HG03045 (cell line): ENCODE measurements at regions not wholly inside any gene's neighbourhood (a gene's known extent, or its start where the extent isn't known, plus 50 kb on each side); places are given as distances from the start of the nearest gene placed in this dataset.

Experiments
- ATAC-seq: cut with Tn5 transposase; IDR thresholded peaks from one replicate; pipeline ENCODE4 v1.9.1; 2021; ENCODE audit warnings: mild to moderate bottlenecking, moderate library complexity; ENCODE audit not compliant: unreplicated experiment

DNA sequence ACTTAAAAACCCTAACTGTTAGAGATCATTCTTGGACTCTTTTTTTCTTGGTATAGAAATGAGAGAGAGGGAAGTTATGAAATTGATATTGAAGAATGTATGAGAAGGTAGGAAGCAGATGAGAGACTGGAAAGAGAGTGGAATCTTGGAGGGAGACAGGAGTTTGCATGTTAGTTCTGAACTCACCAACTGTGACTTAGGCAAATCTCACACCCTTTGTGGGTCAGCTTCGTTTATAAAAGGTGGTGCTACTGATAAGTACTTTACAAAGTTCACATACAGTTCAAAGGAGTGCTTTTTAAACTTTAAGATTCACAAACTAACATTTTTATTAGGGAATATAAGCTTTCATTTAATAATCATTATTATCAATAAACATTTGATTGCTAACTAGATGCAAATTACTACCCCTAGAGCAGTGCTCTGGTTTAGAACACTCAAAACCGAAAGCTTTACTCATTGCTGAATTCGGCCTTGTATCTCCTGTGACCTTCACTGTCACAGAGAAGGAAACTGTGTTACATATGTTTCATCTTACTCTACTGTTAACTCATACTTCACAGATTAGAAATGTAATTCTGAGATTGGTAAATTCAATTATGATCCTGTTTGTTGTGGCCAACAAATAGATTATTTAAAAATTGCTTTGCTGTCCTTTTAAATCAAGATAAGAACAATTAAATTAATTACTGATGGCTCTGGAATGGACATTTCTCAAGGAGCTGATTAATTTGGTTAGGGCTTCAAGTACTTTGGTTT lies 143.2 kb downstream of the RMI1 start:
- ATAC-seq, result peak; percentile 96

DNA sequence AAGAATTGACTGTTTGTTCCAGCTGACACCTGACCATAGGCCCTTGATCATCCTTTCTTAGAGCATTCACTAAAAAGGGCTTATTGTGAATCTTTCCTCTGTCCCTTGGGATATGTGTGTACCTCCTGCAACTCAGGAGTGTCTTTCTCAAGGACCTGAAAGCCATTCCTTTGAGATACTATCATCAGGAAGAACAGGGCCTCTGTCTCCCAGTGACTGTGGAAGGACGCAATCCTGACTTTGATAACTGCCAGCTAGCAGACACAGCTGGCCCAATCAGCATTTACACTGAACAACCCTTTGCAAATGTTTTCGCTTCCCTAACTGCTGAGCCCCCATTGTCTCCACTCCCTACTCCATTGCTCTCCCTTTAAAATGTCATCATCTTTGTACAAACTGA lies 144.4 kb downstream of the RMI1 start:
- no peak for ATAC-seq

DNA sequence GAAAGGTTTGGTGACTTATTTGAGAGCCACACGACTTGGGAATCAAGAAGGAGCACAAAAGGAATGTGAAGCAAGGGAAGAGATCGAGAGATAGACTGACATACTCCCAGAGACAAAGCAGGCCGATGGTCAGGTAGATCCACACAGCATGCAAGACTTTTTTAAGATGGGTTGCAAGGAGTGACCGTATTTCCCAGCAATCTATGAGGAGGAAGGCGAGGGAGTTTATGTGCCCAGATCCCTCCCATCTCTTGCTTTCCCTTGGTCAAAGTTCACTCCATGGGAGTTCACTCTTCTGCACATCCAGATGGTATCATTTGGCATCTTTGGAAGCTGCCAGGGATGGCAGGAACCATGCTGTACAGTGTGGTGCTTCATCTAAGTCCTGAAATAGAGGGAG lies 148.9 kb downstream of the RMI1 start:
- ATAC-seq, result no peak

DNA sequence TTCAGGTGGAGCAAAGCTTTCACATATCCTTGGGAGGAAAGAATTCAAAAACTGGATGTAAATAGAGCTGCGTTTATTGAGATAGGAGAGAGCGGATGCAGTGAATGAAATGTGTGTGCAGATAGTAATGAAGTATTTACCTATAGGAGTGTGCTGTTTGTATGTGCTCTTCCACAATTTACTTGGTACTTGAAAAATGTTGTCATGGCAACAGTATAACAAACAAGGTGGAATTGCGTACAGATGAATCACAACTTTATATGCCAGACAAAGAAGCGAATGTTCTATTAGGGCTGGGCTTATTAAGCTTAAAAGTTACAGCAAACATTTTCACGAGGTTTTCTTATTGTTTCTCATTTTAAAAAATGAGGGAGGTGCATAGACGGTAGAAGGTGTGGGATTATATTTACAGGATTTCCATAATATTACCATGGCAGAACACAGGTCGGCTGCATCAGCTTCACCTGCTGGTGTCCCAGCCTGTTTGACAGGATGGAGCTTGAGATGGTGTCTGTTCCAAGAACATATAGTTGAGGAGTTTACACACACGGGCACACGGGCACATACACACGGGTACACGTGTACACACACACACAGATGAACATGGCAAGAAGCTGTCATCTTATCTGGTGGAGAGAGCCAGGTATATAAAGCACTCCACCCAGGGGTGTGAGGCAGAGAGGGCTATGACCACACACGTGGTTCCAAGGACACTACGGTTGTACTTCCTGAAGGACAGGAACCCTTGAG lies 155.7 kb downstream of the RMI1 start:
- ATAC-seq, result no peak

DNA sequence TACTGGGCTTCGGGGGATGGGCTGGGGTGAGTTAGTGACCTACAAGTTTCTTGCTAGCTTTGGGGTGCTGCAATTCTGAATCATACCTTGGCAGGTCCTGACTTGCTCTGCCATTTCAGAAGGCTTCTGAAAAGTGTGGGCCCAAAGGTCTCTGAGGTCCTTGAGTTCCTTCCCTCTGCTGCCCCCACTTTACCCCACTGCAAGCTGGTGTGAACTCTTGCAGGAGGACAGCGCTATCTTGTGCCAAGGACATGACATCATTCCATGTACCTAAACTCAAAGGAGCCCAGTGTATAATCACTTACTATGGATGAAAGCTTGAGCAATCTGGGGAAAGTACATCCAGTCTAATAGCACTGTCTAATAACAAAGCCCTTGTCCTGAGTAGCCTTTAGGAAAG lies 157.4 kb downstream of the RMI1 start:
- no peak for ATAC-seq

DNA sequence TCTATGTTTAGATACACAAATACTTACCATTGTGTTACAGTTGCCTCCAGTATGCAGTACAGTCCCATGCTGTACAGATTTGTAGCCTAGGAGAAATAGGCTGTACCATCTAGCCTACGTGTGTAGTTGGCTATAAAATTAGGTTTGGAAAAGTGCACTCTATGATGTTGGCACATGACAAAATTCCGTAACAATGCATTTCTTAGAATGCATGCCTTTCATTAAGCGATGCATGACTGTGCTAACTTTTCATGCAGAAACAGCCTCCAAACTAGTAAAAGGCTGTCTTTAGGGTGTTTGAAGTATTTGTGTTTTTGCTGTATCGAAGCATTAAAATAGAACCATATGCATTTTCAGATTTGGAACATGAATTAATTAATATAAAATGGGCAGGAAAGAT lies 157.9 kb downstream of the RMI1 start:
- ATAC-seq, result no peak

DNA sequence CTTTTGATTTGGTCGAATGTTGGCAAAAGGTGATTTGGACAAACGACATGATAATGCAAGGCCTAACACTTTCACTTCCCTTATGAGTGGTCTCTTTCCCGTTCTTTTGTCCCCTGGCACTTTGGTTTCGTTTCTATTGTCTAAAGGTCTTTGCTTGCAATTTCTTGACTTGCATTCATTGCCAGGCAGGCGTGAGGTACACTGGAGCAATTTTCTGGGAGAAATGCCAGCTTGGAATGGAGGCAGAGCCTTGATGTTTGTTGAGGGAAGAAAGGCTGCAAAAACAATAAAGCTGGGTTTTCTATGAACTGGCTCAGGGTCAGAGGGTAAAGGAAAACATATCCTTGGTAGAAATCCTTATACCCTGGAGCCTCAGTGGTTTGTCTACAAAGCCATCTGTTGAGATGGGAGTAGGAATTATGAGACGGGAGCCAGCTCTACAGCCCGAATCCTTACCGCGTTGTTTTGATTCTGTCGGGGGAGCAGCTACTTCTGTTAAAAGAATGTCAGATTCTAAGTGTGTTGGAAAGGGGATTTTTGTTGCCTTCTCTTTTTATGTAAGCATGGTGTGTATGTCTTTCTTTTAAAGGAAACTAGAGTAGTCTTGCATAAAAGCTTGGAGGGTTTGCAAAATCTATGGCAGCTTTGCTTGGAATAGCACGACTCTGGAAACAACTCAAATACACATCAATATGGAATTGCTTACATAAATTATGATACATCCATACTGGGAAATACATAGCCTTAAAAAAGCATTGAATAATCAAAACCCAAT lies 158.9 kb downstream of the RMI1 start:
- no peak for ATAC-seq

DNA sequence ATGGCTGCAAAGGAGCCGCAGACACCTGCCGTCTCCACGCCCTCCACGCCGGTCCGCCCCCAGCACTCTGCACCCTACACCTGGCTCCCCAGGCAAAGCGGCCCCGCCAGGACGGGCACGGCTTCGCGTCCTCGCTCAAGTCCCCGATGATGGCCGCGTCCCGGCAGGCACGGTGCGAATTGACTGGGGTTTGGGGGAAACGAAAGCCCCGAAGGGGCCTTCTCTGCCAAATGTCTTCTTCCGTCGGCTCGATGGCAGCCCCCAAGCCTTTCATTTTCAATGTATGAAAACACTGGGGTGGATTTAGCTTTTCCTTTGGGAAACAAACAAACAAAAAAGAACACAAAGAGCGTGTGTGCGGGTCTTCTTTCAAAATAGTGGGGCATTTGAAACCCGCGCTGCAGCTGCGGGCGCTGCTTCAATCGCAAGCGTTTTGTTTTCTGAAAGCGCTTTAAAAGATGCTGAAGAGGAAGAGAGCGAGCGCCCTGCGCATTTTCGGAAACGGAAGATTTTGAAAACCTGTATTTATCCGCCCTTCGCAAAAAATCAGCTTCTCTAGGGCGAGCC lies 160.0 kb downstream of the RMI1 start:
- no peak for ATAC-seq

DNA sequence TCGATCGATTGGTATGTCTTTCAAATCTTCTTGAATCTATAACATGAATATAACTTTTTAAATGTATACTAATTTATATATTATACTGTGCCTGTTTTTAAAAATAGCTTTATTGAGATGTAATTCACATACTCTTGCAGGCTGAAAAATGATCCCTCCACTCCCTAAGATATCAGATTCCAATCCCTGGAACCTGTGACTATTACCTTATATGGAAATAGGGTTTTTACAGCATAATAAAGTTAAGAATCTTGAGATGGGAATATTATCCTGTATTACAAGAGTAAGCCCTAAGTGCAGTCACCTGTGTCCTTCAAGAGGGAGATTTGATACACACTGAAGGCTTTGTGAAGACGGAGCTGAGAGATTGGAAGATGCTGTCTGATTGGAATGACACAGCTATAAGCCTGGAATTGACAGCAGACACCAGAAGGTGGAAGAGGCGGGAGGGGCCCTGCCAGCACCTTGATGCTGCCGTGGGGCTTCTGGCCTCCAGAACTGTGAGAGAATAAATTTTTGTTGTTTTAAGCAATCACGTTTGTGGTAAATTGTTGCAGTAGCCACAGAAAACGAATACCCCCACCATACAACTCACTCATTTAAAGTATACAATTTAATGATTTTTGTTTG lies 161.3 kb downstream of the RMI1 start:
- ATAC-seq, result no peak

DNA sequence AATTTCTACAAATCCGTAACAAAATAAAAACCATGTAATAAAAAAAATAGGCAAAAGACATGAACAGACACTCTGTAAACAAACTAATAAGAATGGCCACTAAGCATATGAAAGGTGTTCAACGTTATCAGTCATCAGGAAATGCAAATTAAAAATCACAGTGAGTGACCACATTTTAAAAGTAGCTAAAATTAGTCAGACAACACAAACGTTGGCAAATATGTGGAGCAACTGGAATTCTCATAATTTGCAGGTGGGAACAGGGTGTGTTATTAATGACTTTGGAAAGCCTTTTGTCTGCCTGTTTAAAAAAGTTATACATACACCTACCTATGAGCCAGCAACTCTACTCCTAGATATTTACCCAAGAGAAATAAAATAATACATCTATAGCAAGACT lies 164.4 kb downstream of the RMI1 start:
- no peak for ATAC-seq

DNA sequence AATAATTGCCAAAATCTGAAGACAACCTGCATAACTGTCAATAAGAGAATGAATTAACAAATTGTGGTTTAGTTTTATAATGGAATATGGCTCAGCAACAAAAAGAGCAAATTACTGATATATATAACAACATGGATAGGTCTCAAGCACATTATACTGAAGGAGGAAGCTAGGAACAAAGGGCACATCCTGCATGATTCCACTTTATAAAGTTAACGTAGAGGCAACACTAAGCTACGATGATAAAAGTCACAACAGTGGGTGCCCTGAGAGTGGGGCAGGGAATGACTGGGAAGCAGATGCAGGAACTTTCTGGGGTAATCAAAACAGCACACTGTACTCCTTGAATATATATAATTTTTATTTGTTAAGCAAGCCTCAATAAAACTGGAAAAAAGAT lies 165.2 kb downstream of the RMI1 start:
- no peak for ATAC-seq

DNA sequence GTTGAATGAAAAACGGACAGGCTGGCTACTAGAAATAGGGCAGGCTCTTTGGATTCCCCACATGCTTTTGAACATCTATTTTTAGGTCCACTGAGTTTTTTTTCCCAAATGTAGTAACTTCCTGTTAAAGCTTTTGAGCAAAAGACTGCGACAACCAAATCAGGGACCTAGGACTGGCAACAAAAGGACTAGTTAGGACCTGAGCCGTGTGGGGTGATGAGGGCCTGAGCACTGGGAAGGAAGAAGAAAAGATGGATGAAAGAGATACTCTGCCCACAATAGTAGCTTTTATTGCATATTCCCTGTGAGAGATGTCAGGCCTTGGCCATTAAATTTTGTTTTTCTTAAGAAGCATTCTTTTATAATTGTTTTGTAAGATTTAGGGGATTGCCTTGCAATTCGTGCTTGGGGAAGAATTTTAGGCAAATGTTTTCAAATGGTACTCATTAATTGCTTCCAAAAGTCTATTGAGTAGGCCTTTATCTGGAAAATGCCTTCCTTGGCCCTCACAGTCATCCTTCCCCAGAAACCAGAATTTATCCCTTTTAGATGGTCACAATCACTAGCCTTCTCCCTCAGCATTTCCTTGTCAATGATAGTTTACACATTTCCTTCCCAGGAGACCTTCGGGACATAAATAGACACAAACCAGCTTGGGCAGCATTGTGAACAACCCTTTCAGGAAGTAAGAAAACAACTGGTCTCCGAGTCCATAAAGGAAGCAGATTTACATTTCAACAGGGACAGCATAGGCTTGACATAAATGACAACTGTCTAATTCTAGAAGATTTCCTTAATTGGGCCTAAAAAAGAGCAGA lies 166.5 kb downstream of the RMI1 start:
- ATAC-seq, result no peak

DNA sequence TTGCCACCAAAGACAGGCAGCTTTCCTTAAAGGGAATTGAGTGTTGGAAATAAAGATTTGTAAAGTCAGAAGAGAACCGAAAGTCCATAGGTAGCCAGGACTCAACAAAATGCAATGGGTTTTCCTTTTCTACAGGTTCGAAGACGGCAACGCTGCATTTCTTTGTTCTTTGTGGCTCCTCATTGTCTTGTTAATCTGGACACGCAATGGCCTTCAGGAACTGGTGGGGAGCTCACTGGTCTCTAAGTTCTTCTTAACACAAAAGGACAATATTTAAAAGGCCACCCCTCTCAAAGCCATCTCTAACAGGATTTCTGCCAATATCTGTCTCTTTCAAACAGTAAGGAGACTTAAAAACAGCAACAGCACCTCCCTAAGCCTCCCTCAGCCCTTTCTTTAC lies 170.6 kb downstream of the RMI1 start:
- ATAC-seq, result no peak

DNA sequence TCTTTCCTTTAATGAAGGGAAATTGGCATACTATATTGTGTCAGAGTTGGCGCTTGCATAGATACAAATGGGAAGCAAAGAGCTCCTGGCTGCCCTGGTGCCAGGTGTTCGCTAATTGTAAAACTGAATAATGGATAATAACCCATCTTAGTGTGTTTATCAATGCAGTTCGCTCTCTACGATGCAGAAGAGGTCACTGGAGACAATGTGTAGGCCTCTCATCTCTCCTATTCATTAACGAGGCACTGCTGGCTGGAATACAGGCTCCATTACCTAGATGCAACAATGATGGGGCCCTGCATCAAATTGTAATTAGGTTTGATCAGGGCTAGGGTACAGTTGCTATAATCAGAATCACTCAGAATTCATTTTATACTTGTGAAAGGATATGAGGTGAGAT lies 171.0 kb downstream of the RMI1 start:
- no peak for ATAC-seq

DNA sequence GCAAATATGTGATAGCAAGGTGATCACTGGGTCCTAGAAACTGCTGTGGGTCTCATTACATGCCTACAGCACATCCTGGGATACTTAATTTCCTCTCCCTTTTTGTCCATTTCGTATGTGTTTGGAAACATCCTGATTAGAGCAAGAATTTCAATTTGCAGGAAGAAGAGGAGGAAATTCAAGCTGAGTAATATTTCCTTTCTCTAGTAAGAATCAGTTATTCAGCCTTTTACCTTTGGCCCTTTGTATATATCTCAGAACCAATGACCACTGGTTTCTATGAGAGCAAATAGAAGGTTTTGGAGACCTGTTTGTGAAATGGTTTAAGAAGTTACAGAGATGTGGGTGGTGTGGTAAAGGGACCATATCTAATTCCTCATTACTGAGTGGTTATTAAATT lies 171.6 kb downstream of the RMI1 start:
- no peak for ATAC-seq

DNA sequence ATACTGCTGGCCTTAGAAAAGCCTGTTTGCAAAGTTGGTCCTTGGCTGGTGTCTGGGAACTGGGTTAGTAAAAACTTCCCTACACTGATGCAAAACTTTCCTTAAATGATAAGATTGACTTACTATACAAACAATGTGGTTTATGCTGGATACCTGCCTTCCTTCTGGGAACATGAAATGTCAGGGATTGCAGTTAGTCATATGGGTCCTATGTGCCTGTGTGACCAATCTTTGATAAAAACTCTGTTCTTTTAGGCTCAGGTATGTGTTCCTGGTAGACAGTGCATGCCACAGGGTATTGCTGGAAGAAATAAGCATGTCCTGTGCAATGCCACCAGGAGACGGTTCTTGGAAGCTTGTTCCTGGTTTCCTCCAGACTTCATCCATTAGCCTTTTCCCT lies 173.3 kb downstream of the RMI1 start:
- ATAC-seq, result no peak

DNA sequence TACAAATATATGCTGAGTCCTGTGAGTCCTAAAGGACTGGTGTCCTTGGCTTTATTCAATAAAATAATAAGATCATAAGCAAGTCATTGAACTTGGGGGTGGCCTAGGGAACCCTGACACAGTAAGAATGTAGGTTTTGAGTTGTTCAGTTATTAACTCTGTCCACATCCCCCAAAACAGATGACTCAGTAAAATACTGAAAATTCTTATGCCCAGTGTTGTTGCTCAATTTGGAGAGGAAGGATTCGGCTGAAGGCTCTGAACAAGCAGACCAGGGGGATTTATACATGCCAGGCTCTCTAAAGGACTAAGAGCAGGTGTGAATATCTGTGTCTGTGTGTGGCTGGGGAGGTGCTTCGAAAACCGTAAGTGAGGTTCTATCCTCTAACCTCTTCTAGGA lies 173.7 kb downstream of the RMI1 start:
- ATAC-seq, result no peak

DNA sequence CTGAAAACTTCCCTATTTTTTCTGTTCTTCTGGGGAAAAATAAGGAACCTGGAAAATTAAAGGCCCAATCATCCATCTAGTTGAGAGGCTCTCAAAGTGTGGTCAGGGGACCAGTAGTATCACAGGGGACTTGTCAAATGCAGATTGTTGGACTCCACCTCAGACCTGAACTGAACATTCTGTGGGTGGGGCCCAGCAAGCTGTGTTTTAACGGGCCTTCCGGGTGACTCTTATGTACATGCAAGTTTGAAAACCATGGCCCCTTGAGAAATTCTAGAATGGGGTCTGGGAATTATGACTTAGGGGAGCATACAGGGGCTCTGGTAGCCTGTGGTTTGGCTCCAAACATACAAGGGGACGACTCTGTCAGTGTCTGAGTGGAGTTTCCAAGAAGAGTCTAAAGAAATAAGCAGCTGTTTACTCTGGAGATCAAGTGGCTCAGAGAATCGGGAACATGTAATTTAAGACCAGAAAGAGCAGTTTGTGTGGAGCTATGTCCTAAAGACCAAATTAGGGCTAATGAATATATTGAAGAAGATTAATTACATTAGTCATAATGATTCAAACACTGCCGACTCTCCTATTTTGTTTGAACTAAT lies 177.4 kb downstream of the SLC28A3 start:
- no peak for ATAC-seq

DNA sequence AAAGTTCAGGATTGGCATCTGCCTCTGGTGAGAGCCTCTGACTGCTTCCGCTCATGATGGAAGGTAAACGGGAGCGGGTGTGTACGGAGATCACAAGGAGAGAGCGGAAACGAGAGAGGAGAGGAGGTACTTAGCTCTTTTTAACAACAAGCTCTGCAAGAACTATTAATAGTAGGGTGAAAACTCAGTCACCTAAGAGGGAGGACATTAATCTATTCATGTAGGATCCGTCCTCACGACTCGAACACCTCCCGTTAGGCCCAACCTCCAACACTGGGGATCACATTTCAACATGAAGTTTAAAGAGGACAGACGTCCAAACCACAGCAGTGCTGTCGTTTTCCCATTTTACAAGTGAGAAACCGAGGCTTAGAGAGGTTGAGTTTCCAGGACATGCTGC lies 173.7 kb downstream of the SLC28A3 start:
- no peak for ATAC-seq

DNA sequence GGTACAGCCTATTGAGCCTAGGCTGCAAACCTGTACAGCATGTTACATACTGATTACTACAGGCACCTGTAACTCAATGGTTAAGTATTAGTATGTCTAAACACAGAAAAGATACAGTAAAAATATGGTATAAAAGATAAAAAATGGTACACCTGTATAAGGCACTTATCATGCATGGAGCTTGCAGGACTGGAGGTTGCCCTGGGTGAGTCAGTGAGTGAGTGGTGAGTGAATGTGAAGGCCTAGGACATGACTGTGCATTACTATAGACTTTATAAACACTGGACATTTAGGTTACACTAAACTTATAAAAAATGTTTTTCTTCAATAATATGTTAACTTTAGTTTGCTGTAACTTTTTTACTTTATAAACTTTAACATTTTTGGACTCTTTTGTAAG lies 171.3 kb downstream of the SLC28A3 start:
- no peak for ATAC-seq
